Astrocyte of the spinal cord (primary cell): ENCODE measurements at regions not wholly inside any gene's neighbourhood (a gene's known extent, or its start where the extent isn't known, plus 50 kb on each side); places are given as distances from the start of the nearest gene placed in this dataset.

Experiments
- DNase-seq: peaks from one replicate; pipeline ENCODE4 v3.0.0; 2011; ENCODE audit warnings: low read depth, low spot score
- H3K4me3 ChIP-seq: 2 replicates; pipeline ENCODE4 v1.5.1; 2011; ENCODE audit warnings: low read depth, mild to moderate bottlenecking, low read length, moderate library complexity
- in situ Hi-C: cut with HindIII; loops from 2 replicates; pipeline ENCODE4 v1.10.0; 2017; ENCODE audit warnings: low sequenced_read_pairs
- TF ChIP-seq, protein P1 (sequence below): IDR thresholded peaks from 2 replicates; pipeline ENCODE4 v1.5.1; 2012; ENCODE audit warnings: low read depth, mild to moderate bottlenecking, low read length, inconsistent platforms

DNA sequence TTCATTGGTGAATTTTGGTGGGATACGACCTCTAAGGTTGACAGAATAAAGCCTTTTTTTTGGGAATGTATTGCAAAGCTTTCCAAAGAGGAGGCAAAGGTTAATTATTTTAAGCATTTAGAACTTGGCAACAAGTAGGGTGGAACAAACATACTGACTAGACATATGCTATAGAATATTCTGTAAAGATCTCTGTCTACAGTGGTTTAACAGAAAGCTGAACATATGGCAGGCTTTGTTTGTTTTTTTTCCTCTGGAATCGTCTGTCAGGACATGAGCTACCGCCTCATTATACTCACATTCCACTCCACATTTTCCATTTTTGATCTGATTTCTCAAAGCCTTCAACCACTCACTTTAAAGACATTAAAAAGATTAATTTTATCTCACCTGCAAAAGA is 153.4 kb upstream of the PELI2 start:
- in situ Hi-C loops = no loop called here
- TF ChIP-seq, protein P1, sequence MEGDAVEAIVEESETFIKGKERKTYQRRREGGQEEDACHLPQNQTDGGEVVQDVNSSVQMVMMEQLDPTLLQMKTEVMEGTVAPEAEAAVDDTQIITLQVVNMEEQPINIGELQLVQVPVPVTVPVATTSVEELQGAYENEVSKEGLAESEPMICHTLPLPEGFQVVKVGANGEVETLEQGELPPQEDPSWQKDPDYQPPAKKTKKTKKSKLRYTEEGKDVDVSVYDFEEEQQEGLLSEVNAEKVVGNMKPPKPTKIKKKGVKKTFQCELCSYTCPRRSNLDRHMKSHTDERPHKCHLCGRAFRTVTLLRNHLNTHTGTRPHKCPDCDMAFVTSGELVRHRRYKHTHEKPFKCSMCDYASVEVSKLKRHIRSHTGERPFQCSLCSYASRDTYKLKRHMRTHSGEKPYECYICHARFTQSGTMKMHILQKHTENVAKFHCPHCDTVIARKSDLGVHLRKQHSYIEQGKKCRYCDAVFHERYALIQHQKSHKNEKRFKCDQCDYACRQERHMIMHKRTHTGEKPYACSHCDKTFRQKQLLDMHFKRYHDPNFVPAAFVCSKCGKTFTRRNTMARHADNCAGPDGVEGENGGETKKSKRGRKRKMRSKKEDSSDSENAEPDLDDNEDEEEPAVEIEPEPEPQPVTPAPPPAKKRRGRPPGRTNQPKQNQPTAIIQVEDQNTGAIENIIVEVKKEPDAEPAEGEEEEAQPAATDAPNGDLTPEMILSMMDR = no peak
- no peak for DNase-seq
- H3K4me3 ChIP-seq = no peak overlapping the region

DNA sequence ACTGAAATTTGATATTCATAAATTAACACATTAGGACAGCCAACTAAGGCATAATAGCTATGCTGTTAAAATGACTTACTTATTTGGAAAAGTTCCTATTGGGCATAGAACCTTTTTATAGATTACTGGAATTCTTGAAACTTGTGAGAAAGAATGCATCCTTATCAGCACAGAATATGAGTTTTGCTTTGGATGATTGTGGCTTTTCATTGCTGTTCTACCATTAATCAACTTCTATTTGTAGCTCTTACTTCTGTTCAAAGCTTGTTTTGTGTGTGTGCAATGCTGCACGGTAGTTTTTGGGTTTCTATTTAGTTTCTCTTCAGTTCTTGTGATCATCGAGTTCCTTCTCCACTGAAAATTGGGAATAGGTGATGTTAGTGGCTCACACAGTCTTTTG is 152.4 kb upstream of the PELI2 start:
- in situ Hi-C loops = no loop called here
- H3K4me3 ChIP-seq = no peak overlapping the region
- DNase-seq = no peak
- TF ChIP-seq, protein P1 = no peak

DNA sequence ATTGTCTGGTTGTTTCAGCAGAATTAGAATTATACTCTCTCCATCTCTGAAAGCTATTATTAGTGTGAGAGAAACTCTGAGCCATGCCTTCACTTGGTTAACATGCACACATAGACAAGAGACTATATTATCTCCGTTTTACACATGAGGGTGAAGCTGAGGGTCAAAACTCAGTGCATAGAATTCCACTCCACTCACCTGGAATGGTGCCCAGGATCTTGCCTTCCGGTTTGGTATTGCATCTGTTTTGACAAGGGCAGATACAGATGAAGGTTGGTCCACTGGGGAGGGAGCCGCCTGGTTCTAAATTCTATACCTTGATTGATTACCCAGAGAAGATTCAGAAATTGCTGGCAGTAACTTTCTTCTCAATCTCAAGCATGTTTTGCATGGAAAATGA is 149.5 kb upstream of the PELI2 start:
- TF ChIP-seq, protein P1 = no peak
- H3K4me3 ChIP-seq = no peak overlapping the region
- DNase-seq = no peak
- in situ Hi-C loops = no loop called here

DNA sequence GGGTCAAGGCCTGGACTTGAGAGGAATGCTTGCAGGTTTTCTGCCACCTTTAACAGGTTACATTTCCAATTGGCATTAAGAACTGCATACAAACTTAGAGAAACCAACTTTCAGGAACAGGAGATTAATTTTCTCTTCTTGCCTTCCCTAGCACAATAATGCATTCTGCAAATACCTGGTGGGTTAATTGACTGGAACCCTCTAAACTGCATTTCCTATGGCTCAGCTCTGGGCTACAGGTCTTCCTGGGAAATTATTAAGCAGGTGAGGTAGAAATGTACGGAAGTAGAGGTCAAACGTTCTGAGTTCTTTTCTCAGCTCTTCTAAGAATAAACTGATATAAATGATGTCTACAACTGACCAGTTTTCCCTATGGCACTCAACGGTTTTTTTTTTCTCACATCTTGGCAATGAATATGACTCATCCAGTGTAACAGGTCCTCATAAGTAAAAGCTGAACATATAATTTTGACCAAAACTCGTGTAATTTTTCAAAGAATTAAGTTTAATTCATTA is 144.9 kb upstream of the PELI2 start:
- in situ Hi-C loops = no loop called here
- TF ChIP-seq, protein P1 = no peak

DNA sequence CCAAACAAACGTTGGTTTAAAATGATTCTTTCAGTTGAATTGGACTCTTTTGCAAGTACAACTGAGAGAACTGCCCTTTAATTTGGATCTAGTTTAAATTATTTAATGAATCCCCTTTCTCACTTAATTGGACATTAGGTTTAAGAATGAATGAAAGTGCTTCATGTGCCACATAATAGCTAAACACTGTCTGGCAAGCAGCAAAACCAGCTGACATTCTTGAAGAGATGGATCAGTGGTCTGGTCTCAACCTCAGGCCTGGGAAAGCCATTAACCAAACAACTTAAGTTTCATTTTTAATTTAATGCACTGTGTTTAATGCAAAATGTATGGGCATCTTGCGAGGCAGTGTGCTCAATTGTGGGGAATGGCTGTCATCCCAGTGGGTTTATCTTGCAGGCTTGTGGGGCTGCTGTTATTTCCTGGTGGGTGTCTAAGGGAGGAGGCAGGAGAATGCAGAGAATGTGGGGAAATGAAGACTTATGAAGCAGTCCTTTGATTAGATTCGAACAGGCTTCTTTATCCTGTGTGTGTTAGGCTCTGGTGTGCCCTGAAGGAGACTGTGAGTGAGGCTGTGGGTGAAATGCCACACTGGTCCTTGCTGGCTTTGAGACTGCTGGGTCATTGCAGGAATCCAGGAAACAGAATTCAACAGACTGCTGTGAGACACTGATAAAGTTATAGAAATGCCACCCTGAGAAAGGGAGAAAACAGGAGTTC is 144.1 kb upstream of the PELI2 start:
- H3K4me3 ChIP-seq = no peak overlapping the region
- in situ Hi-C loops = no loop called here
- TF ChIP-seq, protein P1 = no peak
- no peak for DNase-seq

More for the DNA sequence above, 144.9 kb upstream of the PELI2 start:
- DNase-seq = no peak
- no peak overlapping the region for H3K4me3 ChIP-seq

DNA sequence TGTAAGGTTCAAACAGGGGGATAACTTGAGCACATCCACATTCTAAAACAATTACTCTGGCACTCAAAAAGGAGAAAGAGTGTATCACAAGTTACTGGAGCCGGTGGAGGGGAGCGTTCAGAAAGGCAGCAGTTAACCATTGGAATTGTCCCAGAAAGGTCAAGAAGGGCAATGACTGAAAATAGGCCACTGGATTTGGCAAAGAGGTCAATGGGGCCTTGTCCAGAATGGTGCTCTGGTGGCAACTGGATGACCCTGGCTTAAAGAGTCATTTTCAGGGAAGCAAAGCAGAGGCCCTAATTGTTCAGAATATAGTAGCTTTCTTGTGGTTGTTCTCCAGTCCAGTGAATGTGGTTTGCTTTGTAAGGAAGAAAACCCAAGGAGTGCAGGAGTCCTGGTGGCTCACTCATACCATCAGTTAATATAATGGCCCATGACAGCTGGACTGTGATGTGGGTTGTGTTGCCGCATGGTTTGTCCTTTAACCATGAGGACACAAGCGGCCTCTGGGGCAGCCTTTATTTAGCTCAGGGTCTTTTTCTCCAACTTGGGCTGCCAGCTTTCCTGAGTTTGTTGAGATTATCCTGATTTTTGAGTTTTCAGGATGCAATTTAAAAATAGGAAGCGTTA is 142.8 kb upstream of the PELI2 start:
- TF ChIP-seq, protein P1 = no peak
- H3K4me3 ChIP-seq = no peak overlapping the region
- DNase-seq = no peak
- in situ Hi-C loops = no loop called here
